HS-27A (cell line): ENCODE measurements at regions not wholly inside any gene's neighbourhood (a gene's known extent, or its start where the extent isn't known, plus 50 kb on each side); places are given as distances from the start of the nearest gene placed in this dataset.

Experiments used
- DNase-seq: peaks from one replicate; pipeline ENCODE4 v3.0.0-alpha.2; 2012; ENCODE audit warnings: low read depth, missing footprints

- DNase-seq, result no peak
Observed at GRCh38 chr7:16223963-16224707, 197.2 kb downstream of the CRPPA start.

GRCh38 chr7:16212610-16213009 lies 208.7 kb downstream of the CRPPA start:
- DNase-seq, result no peak

GRCh38 chr7:16212032-16212431 lies 209.3 kb downstream of the CRPPA start:
- no peak for DNase-seq

GRCh38 chr7:16211402-16211925 lies 209.9 kb downstream of the CRPPA start:
- no peak for DNase-seq

GRCh38 chr7:16210171-16210570 lies 211.2 kb downstream of the CRPPA start:
- DNase-seq, result no peak

- no peak for DNase-seq
Observed at GRCh38 chr7:16207321-16207720, 214.0 kb downstream of the CRPPA start.

GRCh38 chr7:16205466-16205865 lies 215.9 kb downstream of the CRPPA start:
- no peak for DNase-seq

GRCh38 chr7:16204953-16205352 lies 216.4 kb downstream of the CRPPA start:
- no peak for DNase-seq

- DNase-seq, result no peak
Observed at GRCh38 chr7:16203065-16203464, 218.3 kb downstream of the CRPPA start.

GRCh38 chr7:16202303-16202702 lies 219.0 kb downstream of the CRPPA start:
- no peak for DNase-seq

- no peak for DNase-seq
Observed at GRCh38 chr7:16200591-16200990, 220.7 kb downstream of the CRPPA start.

- no peak for DNase-seq
Observed at GRCh38 chr7:16193631-16194030, 227.7 kb downstream of the CRPPA start.

GRCh38 chr7:16189026-16189715 lies 232.2 kb downstream of the CRPPA start:
- no peak for DNase-seq

- DNase-seq, result no peak
Observed at GRCh38 chr7:16187131-16187530, 234.2 kb downstream of the CRPPA start.

GRCh38 chr7:16178585-16178984 lies 242.8 kb downstream of the CRPPA start:
- no peak for DNase-seq

GRCh38 chr7:16178092-16178491 lies 243.2 kb downstream of the CRPPA start:
- DNase-seq, result no peak

GRCh38 chr7:16174253-16174652 lies 247.1 kb downstream of the CRPPA start:
- DNase-seq, result no peak

- no peak for DNase-seq
Observed at GRCh38 chr7:16172366-16172765, 249.0 kb downstream of the CRPPA start.

GRCh38 chr7:16171928-16172327 lies 249.4 kb downstream of the CRPPA start:
- no peak for DNase-seq

- no peak for DNase-seq
Observed at GRCh38 chr7:16170671-16171070, 250.7 kb downstream of the CRPPA start.

- no peak for DNase-seq
Observed at GRCh38 chr7:16169537-16169936, 251.8 kb downstream of the CRPPA start.

GRCh38 chr7:16167526-16167925 lies 253.8 kb downstream of the CRPPA start:
- DNase-seq, result no peak

GRCh38 chr7:16144361-16144760 lies 277.0 kb downstream of the CRPPA start:
- no peak for DNase-seq
